ENCODE measurements at regions not wholly inside any gene's neighbourhood (a gene's known extent, or its start where the extent isn't known, plus 50 kb on each side); places are given as distances from the start of the nearest gene placed in this dataset.

- no peak for TF ChIP-seq CTCF (IDR thresholded peaks at IDR 0.05)
- no peak for TF ChIP-seq POLR2A (IDR thresholded peaks at IDR 0.05)
These were observed 117.7 kb upstream of the HDAC4 start for GRCh38 chr2:239518286-239519088.

Measured in testis (tissue), 2 donors.